HCT116 (cell line): ENCODE measurements at regions not wholly inside any gene's neighbourhood (a gene's known extent, or its start where the extent isn't known, plus 50 kb on each side); places are given as distances from the start of the nearest gene placed in this dataset.

Experiments
- ATAC-seq: fragments of 200-7000 bp; cut with Tn5 transposase; 2 replicates; pipeline ENCODE4 v1.9.1; 2020; ENCODE audit warnings: mild to moderate bottlenecking, moderate library complexity
- BruUV-seq: library from RNA; stranded (reverse); fragments of 400-500 nt; replicated peaks from 2 replicates; lab custom pipeline; 2021; lab: Mats Ljungman, UMichigan
- CTCF ChIA-PET: fragments of 300-600 bp; sonication (Branson Sonifier 250); formaldehyde crosslinking; loops from one replicate; lab custom pipeline; 2021; ENCODE audit warnings: antibody characterized with exemption; lab: Charles Lee
- POLR2A ChIA-PET: fragments of 300-600, 350-600 bp; sonication (Branson Sonifier 250); formaldehyde crosslinking; loops from one replicate; lab custom pipeline; 2021; ENCODE audit warnings: antibody characterized with exemption; lab: Charles Lee
- RAD21 ChIA-PET, 2 experiments: fragments of 300-600 bp; sonication (Branson Sonifier 250); formaldehyde crosslinking; loops; one replicate each; lab custom pipeline; 2023; ENCODE audit warnings: low total read pairs in 2 of 2; ENCODE audit not compliant: uncharacterized antibody in 2 of 2, unreplicated experiment in 2 of 2, low non-redundant PET in 1 of 2; lab: Charles Lee
- DNase-seq: peaks from one replicate; pipeline ENCODE4 v3.0.0-alpha.2; 2010; ENCODE audit warnings: low read depth, low spot score
- H2AFZ ChIP-seq: fragments of 200-600 bp; shearing (Covaris generic), sonication (generic); 2 replicates; pipeline ENCODE4 v1.6.1; 2017; ENCODE audit warnings: low read depth, mixed run types, mixed read lengths, antibody characterized with exemption, low read length; ENCODE audit not compliant: poor library complexity, severe bottlenecking
- H3K27ac ChIP-seq: 2 replicates; pipeline ENCODE4 v1.5.1; 2012; ENCODE audit warnings: low read depth, low read length
- H3K27me3 ChIP-seq: fragments of 200-600 bp; sonication (generic); 2 replicates; pipeline ENCODE4 v1.6.1; 2016; ENCODE audit warnings: mixed run types, low read length, mixed read lengths; ENCODE audit not compliant: insufficient read depth
- H3K36me3 ChIP-seq, 2 experiments: fragments of 200-500 bp in 1 of 2; fragments of 200-600 bp in 1 of 2; sonication (Bioruptor generic) in 1 of 2; sonication (generic) in 1 of 2; 2 replicates each; pipeline versions ENCODE4 v1.5.1 to v1.6.1; 2014 to 2016; ENCODE audit warnings: low read length in 2 of 2, inconsistent platforms in 1 of 2, mixed read lengths in 1 of 2, mixed run types in 1 of 2; ENCODE audit not compliant: insufficient read depth in 2 of 2, control insufficient read depth in 1 of 2
- H3K4me1 ChIP-seq, 2 experiments: fragments of 200-600 bp in 1 of 2; sonication (generic) in 1 of 2; 2 replicates each; pipeline versions ENCODE4 v1.5.1 to v1.6.1; 2012 to 2017; ENCODE audit warnings: low read length in 2 of 2, inconsistent platforms in 1 of 2, mild to moderate bottlenecking in 1 of 2, mixed read lengths in 1 of 2, mixed run types in 1 of 2, moderate library complexity in 1 of 2; ENCODE audit not compliant: insufficient read depth in 2 of 2, control insufficient read depth in 1 of 2
- H3K4me2 ChIP-seq: fragments of 200-600 bp; sonication (generic); 2 replicates; pipeline ENCODE4 v1.6.1; 2017; ENCODE audit warnings: mixed run types, low read length, mixed read lengths
- H3K4me3 ChIP-seq, 2 experiments: fragments of 200-600 bp in 1 of 2; sonication (generic) in 1 of 2; replicated peaks in 1 of 2; 2 replicates each; pipeline ENCODE4 v1.5.1; 2011 to 2016; ENCODE audit warnings: low read length in 2 of 2, control low read depth in 1 of 2, low read depth in 1 of 2, mild to moderate bottlenecking in 1 of 2, mixed read lengths in 1 of 2, mixed run types in 1 of 2
- H3K79me2 ChIP-seq: fragments of 200-600 bp; sonication (generic); 2 replicates; pipeline ENCODE4 v1.6.1; 2017; ENCODE audit warnings: mild to moderate bottlenecking, mixed run types, low read length, moderate library complexity, mixed read lengths; ENCODE audit not compliant: insufficient read depth
- H3K9ac ChIP-seq: fragments of 200-600 bp; sonication (generic); 2 replicates; pipeline ENCODE4 v1.6.1; 2016; ENCODE audit warnings: low read length, mixed read lengths
- H3K9me2 ChIP-seq: fragments of 200-600 bp; sonication (generic), shearing (Covaris generic); 2 replicates; pipeline ENCODE4 v1.6.1; 2017; ENCODE audit warnings: mixed run types, mild to moderate bottlenecking, moderate library complexity; ENCODE audit not compliant: insufficient read depth
- H3K9me3 ChIP-seq, 2 experiments: fragments of 200-500 bp in 1 of 2; fragments of 200-600 bp in 1 of 2; sonication (Bioruptor generic) in 1 of 2; sonication (generic) in 1 of 2; 2 replicates each; pipeline ENCODE4 v1.6.1; 2014 to 2017; ENCODE audit warnings: low read length in 2 of 2, mixed read lengths in 2 of 2, inconsistent platforms in 1 of 2, low read depth in 1 of 2, mild to moderate bottlenecking in 1 of 2, mixed run types in 1 of 2, moderate library complexity in 1 of 2; ENCODE audit not compliant: control insufficient read depth in 1 of 2, insufficient read depth in 1 of 2
- H4K20me1 ChIP-seq: fragments of 200-600 bp; sonication (generic), shearing (Covaris generic); 2 replicates; pipeline ENCODE4 v1.6.1; 2017; ENCODE audit warnings: mixed run types, mild to moderate bottlenecking, moderate library complexity; ENCODE audit not compliant: insufficient read depth
- CBX3 ChIP-seq: IDR thresholded peaks from 2 replicates; pipeline ENCODE4 v1.6.1; 2012; ENCODE audit warnings: low read depth
- CEBPB ChIP-seq: IDR thresholded peaks from 2 replicates; pipeline ENCODE4 v1.6.1; 2012; ENCODE audit warnings: low read depth
- EGR1 ChIP-seq: IDR thresholded peaks from 2 replicates; pipeline ENCODE4 v1.6.1; 2012; ENCODE audit warnings: low read depth
- EZH2phosphoT487 ChIP-seq: fragments of 200-600 bp; IDR thresholded peaks from 2 replicates; pipeline ENCODE4 v1.6.1; 2018; ENCODE audit warnings: antibody characterized with exemption, borderline replicate concordance
- POLR2A ChIP-seq: IDR thresholded peaks from 2 replicates; pipeline ENCODE4 v1.7.0; 2011; ENCODE audit warnings: borderline replicate concordance; ENCODE audit not compliant: insufficient read depth, insufficient read length; ENCODE audit errors: extremely low read depth
- RAD21 ChIP-seq: IDR thresholded peaks from 2 replicates; pipeline ENCODE4 v1.6.1; 2012; ENCODE audit warnings: low read depth, mild to moderate bottlenecking
- REST ChIP-seq: IDR thresholded peaks from 2 replicates; pipeline ENCODE4 v1.6.1; 2012; ENCODE audit warnings: low read depth
- intact Hi-C: fragments of 100-400 bp; cut with micrococcal nuclease; formaldehyde crosslinking; loops from 2 replicates; pipeline ENCODE4 v1.10.0; 2022
- TF ChIP-seq, protein P1 (sequence below): IDR thresholded peaks from 2 replicates; pipeline ENCODE4 v1.6.1; 2012
- TF ChIP-seq, protein P2 (sequence below): IDR thresholded peaks from 2 replicates; pipeline ENCODE4 v1.6.1; 2011; ENCODE audit warnings: mild to moderate bottlenecking, low read length, moderate library complexity; ENCODE audit not compliant: insufficient replicate concordance; ENCODE audit errors: extremely low read depth

DNA sequence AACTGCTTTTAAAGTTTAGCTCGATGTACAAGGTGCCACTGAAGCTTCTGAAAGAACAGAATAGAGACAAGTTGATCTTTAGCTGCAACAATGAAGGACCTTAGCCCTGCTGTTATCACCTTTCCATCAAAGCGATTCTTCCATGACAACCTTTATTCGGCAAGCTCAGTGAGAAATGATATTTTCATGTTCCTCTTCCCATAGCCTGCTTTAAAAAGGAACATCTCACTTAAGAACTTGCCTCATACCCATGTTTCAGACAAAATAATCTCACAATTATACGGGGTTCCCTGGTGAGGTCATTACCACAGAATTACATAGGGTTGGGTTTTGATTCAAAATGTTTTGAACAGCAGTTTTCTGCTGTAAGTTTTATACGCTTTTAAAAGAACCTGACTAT, 264.2 kb downstream of the THBS2 start:
- H4K20me1 ChIP-seq = no peaks in the 10 kb centered on the region
- intact Hi-C loops = no loop called here
- no peak overlapping the region for H3K9ac ChIP-seq
- H3K4me1 ChIP-seq = 0 out of 4 replicates have a peak, but pooled peaks cover 0 to 5% of the 10 kb centered on the region in 2 experiments
- H3K27ac ChIP-seq = no peak overlapping the region
- H3K4me3 ChIP-seq = no peak overlapping the region
- no TSS peak for BruUV-seq
- no peak overlapping the region for H3K4me2 ChIP-seq
- H3K36me3 ChIP-seq = no peaks in the 10 kb centered on the region
- TF ChIP-seq, protein P1, sequence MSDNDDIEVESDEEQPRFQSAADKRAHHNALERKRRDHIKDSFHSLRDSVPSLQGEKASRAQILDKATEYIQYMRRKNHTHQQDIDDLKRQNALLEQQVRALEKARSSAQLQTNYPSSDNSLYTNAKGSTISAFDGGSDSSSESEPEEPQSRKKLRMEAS = no peak
- TF ChIP-seq, protein P2, sequence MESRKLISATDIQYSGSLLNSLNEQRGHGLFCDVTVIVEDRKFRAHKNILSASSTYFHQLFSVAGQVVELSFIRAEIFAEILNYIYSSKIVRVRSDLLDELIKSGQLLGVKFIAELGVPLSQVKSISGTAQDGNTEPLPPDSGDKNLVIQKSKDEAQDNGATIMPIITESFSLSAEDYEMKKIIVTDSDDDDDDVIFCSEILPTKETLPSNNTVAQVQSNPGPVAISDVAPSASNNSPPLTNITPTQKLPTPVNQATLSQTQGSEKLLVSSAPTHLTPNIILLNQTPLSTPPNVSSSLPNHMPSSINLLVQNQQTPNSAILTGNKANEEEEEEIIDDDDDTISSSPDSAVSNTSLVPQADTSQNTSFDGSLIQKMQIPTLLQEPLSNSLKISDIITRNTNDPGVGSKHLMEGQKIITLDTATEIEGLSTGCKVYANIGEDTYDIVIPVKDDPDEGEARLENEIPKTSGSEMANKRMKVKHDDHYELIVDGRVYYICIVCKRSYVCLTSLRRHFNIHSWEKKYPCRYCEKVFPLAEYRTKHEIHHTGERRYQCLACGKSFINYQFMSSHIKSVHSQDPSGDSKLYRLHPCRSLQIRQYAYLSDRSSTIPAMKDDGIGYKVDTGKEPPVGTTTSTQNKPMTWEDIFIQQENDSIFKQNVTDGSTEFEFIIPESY = no peak
- TF ChIP-seq CEBPB (no peak), EZH2phosphoT487 (no peak), REST (no peak), RAD21 (no peak), EGR1 (no peak), CBX3 (no peak), POLR2A (no peak)
- TF ChIP-seq, all 23 proteins: peak for 0
- ATAC-seq (no peak), DNase-seq (no peak)
- ChIA-PET RAD21 (no interaction called here), POLR2A (no interaction called here), CTCF (no interaction called here)
- H3K27me3 ChIP-seq = no peaks in the 10 kb centered on the region
- no peaks in the 10 kb centered on the region for H3K9me3 ChIP-seq
- H2AFZ ChIP-seq = no peak overlapping the region
- no peaks in the 10 kb centered on the region for H3K9me2 ChIP-seq
- no peaks in the 10 kb centered on the region for H3K79me2 ChIP-seq
